Epithelial cell of prostate (primary cell): ENCODE measurements at regions not wholly inside any gene's neighbourhood (a gene's known extent, or its start where the extent isn't known, plus 50 kb on each side); places are given as distances from the start of the nearest gene placed in this dataset.
"Not testable (repeated sequence)": the region's sequence is repeated elsewhere in the genome, so short reads cannot be mapped to it uniquely, and the experiment has no call there.

Experiments
- DNase-seq: peaks from one replicate; pipeline ENCODE4 v3.0.0-alpha.2; 2011; ENCODE audit warnings: low read depth, low spot score
- H3K27ac ChIP-seq: fragments of 450-650 bp; 2 replicates; pipeline ENCODE4 v1.5.1; 2017; ENCODE audit warnings: mild to moderate bottlenecking

GRCh38 chr4:134668237-134668636, 466.6 kb upstream of the PABPC4L start:
- no peak overlapping the region for H3K27ac ChIP-seq
- DNase-seq: no peak

GRCh38 chr4:134666640-134667039, 465.1 kb upstream of the PABPC4L start:
- no peak for DNase-seq
- no peak overlapping the region for H3K27ac ChIP-seq

- DNase-seq: no peak
Observed at GRCh38 chr4:134665429-134665828, 463.8 kb upstream of the PABPC4L start.

GRCh38 chr4:134663742-134664141, 462.2 kb upstream of the PABPC4L start:
- no peak overlapping the region for H3K27ac ChIP-seq
- DNase-seq: no peak

More at GRCh38 chr4:134665429-134665828, 463.8 kb upstream of the PABPC4L start:
- no peak overlapping the region for H3K27ac ChIP-seq

GRCh38 chr4:134650461-134650860, 448.9 kb upstream of the PABPC4L start:
- no peak overlapping the region for H3K27ac ChIP-seq
- no peak for DNase-seq

- H3K27ac ChIP-seq: no peak overlapping the region
- no peak for DNase-seq
Observed at GRCh38 chr4:134645778-134646177, 444.2 kb upstream of the PABPC4L start.

GRCh38 chr4:134636338-134637051, 434.9 kb upstream of the PABPC4L start:
- no peak for DNase-seq
- H3K27ac ChIP-seq: no peak overlapping the region

GRCh38 chr4:134634301-134634700, 432.7 kb upstream of the PABPC4L start:
- DNase-seq: no peak
- H3K27ac ChIP-seq: no peak overlapping the region

GRCh38 chr4:134632056-134632455, 430.5 kb upstream of the PABPC4L start:
- H3K27ac ChIP-seq: no peak overlapping the region
- DNase-seq: no peak

- H3K27ac ChIP-seq: no peak overlapping the region
- no peak for DNase-seq
Observed at GRCh38 chr4:134628066-134628465, 426.5 kb upstream of the PABPC4L start.

GRCh38 chr4:134627366-134627765, 425.8 kb upstream of the PABPC4L start:
- DNase-seq: no peak
- no peak overlapping the region for H3K27ac ChIP-seq

GRCh38 chr4:134624365-134624764, 422.8 kb upstream of the PABPC4L start:
- DNase-seq: no peak
- H3K27ac ChIP-seq: peak overlapping the region; percentile 78

- H3K27ac ChIP-seq: peak overlapping the region; percentile 78
- DNase-seq: not testable (repeated sequence)
Observed at GRCh38 chr4:134622626-134623575, 421.3 kb upstream of the PABPC4L start.

- peak overlapping the region; percentile 78 for H3K27ac ChIP-seq
- no peak for DNase-seq
Observed at GRCh38 chr4:134622199-134622598, 420.6 kb upstream of the PABPC4L start.

- H3K27ac ChIP-seq: peak overlapping the region; percentile 78
Observed at GRCh38 chr4:134621715-134622114, 420.1 kb upstream of the PABPC4L start.

GRCh38 chr4:134610956-134611355, 409.4 kb upstream of the PABPC4L start:
- no peak for DNase-seq
- H3K27ac ChIP-seq: no peak overlapping the region

More at GRCh38 chr4:134621715-134622114, 420.1 kb upstream of the PABPC4L start:
- peak; percentile 1 for DNase-seq

GRCh38 chr4:134610172-134610571, 408.6 kb upstream of the PABPC4L start:
- DNase-seq: no peak
- H3K27ac ChIP-seq: no peak overlapping the region

- DNase-seq: no peak
- no peak overlapping the region for H3K27ac ChIP-seq
Observed at GRCh38 chr4:134601706-134602105, 400.1 kb upstream of the PABPC4L start.

GRCh38 chr4:134591326-134591725, 389.7 kb upstream of the PABPC4L start:
- no peak overlapping the region for H3K27ac ChIP-seq
- no peak for DNase-seq

- no peak for DNase-seq
- no peak overlapping the region for H3K27ac ChIP-seq
Observed at GRCh38 chr4:134585972-134586371, 384.4 kb upstream of the PABPC4L start.

GRCh38 chr4:134567461-134567860, 365.9 kb upstream of the PABPC4L start:
- no peak for DNase-seq

More at GRCh38 chr4:134567461-134567860, 365.9 kb upstream of the PABPC4L start:
- no peak overlapping the region for H3K27ac ChIP-seq
